Fibroblast of gingiva (primary cell): ENCODE measurements at regions not wholly inside any gene's neighbourhood (a gene's known extent, or its start where the extent isn't known, plus 50 kb on each side); places are given as distances from the start of the nearest gene placed in this dataset.
"Not testable (repeated sequence)": the region's sequence is repeated elsewhere in the genome, so short reads cannot be mapped to it uniquely, and the experiment has no call there.

Experiments used
- DNase-seq: peaks from one replicate; pipeline ENCODE4 v3.0.0-alpha.2; 2011; ENCODE audit warnings: low read depth

- no peak for DNase-seq
These were observed 1229.6 kb upstream of the ALCAM start for GRCh38 chr3:104137116-104137515.

DNA sequence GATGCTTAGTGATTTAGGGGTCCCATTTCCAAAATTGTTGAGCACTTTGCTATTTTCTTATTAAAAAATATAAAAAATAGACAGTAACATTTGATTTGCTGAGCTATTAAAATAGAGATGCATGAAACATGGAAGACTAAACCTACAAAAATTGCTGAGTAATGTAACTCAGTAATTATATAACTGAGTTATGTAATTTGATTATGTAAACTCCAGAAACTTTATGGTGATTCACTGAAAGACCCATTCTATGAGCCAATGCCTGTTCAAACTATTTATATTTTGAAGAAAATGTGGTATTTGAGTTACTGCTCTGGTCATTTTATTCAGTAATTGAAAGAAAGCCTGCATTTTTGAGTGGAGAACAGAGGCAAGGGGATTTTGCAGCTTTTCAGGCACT is 1221.5 kb upstream of the ALCAM start:
- no peak for DNase-seq

DNA sequence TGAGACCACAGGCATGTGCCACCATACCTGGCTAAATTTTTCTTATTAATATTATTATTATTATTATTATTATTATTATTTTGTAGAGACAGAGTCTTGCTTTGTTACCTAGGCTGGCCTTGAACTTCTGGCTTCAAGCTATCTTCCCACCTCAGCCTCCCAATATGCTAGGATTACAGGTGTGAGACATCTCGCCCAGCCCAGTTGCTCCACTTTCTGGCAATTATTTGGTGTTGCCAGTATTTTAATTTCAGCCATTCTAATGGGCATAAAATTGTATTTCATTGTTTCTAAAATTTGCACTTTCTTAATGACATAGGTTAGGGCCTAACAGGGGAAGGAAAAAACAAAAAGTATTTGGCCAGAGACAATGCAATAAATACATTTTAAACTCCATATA is 1217.6 kb upstream of the ALCAM start:
- no peak for DNase-seq

- DNase-seq: no peak
These were observed 1216.0 kb upstream of the ALCAM start for GRCh38 chr3:104150724-104151123.

- no peak for DNase-seq
These were observed 1211.8 kb upstream of the ALCAM start for GRCh38 chr3:104154896-104155295.

DNA sequence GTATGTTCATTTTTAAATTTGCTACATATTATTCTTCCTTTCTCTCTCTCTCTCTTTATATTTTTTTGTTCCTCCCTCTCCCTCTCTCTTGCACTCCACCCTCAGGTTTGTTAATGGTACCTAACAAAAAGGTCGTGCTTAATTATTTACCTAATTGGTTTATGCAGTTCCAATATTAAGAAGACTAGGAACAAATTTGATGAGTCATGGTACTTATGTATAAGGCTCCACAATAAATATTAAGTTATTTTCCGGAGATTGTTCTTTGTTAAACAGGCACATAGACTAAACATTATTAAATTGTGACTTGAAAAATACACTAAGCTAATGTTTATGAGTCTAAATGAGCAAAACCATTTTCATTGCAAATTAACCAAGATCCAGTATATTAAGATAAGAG is 1200.8 kb upstream of the ALCAM start:
- DNase-seq: no peak

- DNase-seq: no peak
These were observed 1198.3 kb upstream of the ALCAM start for GRCh38 chr3:104168386-104168785.

DNA sequence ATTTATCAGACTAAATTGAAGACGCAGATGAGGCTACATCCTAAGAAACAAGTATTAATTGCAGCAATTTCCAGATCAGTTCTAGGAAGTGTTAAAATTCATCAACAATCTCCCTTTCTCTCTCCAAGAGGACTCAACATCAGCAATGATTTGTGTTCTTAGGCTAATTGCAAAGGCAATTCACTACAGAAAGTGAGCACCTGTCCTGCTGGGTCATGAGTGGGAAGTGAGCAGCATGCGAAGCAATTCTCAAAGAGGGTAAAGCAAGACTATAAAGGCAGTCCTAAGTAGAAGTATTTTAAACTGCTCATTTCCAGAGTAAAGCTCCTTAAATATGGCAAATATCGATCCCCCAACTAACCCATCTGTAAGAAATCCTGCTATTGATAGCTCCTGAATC is 1191.0 kb upstream of the ALCAM start:
- no peak for DNase-seq

- DNase-seq: no peak
These were observed 1190.0 kb upstream of the ALCAM start for GRCh38 chr3:104176706-104177105.

- peak; percentile 3 for DNase-seq
These were observed 1188.0 kb upstream of the ALCAM start for GRCh38 chr3:104178680-104179079.

GRCh38 chr3:104180906-104181305 is 1185.8 kb upstream of the ALCAM start:
- DNase-seq: peak; percentile 30

DNA sequence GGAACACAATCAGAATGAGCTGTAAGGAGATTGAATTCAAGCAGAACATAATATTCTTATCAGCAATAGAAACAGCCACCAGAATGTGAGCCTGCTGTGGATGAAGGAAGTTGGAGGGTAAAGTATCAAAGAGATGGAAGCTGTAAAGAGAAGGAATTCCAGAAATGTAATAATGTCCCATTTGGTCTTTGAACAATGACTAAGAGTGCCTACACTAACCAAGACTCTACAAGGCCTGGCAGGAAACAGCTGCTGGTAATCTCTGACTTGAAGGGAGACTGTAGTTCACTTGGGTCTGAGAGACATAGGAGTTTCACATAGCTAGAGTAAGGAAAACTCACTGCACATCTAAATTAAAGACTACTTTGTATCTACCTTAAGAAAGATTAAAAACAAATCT is 1176.0 kb upstream of the ALCAM start:
- no peak for DNase-seq

- DNase-seq: no peak
These were observed 1168.6 kb upstream of the ALCAM start for GRCh38 chr3:104198131-104198530.

GRCh38 chr3:104206925-104207324 is 1159.8 kb upstream of the ALCAM start:
- DNase-seq: no peak

DNA sequence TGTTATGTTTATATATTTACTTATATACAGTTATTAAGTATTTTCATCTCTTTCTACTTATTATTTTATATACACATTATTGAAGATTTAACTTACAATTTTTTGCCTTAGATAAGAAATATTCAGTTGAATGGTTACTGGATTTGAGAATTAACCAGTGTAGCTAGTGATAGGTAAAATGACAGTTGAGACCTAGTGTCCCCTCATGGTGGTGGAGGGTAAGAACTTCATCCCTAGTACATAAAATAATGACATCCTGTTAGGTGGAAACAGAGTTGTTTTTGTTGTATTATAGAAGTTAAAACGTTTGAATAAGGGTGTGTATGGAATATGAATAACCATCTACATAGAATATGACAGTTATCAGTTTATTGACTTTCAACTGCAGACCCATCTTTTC is 1152.4 kb upstream of the ALCAM start:
- no peak for DNase-seq

GRCh38 chr3:104214937-104215336 is 1151.8 kb upstream of the ALCAM start:
- DNase-seq: no peak

GRCh38 chr3:104219046-104219445 is 1147.7 kb upstream of the ALCAM start:
- DNase-seq: not testable (repeated sequence)

GRCh38 chr3:104234442-104235194 is 1132.1 kb upstream of the ALCAM start:
- no peak for DNase-seq

GRCh38 chr3:104244680-104245220 is 1122.0 kb upstream of the ALCAM start:
- DNase-seq: no peak

DNA sequence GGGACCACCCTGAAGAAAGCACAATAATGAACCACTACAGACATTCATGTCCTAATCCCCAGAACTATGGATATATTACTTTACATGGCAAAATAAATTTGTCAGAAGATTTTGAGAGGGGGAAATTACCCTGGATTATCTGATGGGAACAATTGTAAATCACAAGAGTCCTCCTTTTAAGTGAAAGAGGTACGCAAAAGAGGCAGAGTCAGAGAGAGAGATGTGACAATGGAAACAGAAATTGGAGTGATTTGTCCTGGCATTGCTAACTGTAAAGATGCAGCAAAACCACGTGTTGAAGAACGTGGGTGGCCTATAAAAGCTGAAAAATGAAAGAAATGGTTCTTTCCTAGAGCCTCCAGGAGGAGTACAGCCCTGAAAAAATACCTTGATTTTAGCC is 1121.4 kb upstream of the ALCAM start:
- no peak for DNase-seq

DNA sequence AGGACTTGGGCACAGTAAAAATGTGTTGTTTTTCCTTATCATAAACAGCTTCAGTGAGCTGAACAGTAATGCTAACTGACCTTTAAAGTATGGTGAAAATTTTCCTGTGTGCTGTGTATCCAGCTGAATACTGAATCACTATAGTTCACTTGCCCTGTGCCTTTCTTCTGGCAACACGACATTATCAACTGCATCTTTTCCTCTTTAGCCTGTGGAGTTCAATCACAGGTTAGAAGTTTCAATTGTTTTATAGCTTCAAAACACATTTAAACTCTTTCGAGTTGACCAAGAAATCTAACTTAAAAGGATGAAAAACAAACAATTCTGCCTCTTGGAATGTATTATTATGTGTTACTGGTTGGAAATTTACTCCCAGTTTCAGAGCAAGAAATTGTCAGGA is 1120.7 kb upstream of the ALCAM start:
- no peak for DNase-seq

- no peak for DNase-seq
These were observed 1109.2 kb upstream of the ALCAM start for GRCh38 chr3:104257486-104257885.

- DNase-seq: no peak
These were observed 1103.2 kb upstream of the ALCAM start for GRCh38 chr3:104263477-104263876.

- not testable (repeated sequence) for DNase-seq
These were observed 1100.5 kb upstream of the ALCAM start for GRCh38 chr3:104266219-104266618.
